NCI-H1436 (cell line): ENCODE measurements at regions not wholly inside any gene's neighbourhood (a gene's known extent, or its start where the extent isn't known, plus 50 kb on each side); places are given as distances from the start of the nearest gene placed in this dataset.
A peak's percentile ranks its signal among the peaks of the same experiment; 100 is the strongest.
"Not testable (repeated sequence)": the region's sequence is repeated elsewhere in the genome, so short reads cannot be mapped to it uniquely, and the experiment has no call there.

Experiments used
- DNase-seq: peaks from one replicate; lab custom pipeline; 2025; lab: John Stamatoyannopoulos, UW

GRCh38 chr5:125478599-125478998, 732.2 kb upstream of the ZNF608 start:
- no peak for DNase-seq

- DNase-seq, result no peak
These were observed 734.5 kb upstream of the ZNF608 start for GRCh38 chr5:125480911-125481310.

- peak; percentile 50 for DNase-seq
These were observed 735.3 kb upstream of the ZNF608 start for GRCh38 chr5:125481506-125482465.

- no peak for DNase-seq
These were observed 737.2 kb upstream of the ZNF608 start for GRCh38 chr5:125483609-125484008.

GRCh38 chr5:125484272-125484741, 737.9 kb upstream of the ZNF608 start:
- no peak for DNase-seq

- DNase-seq, result peak; percentile 92
These were observed 738.6 kb upstream of the ZNF608 start for GRCh38 chr5:125484742-125485641.

- no peak for DNase-seq
These were observed 739.3 kb upstream of the ZNF608 start for GRCh38 chr5:125485771-125486170.

- no peak for DNase-seq
These were observed 740.2 kb upstream of the ZNF608 start for GRCh38 chr5:125486634-125487033.

- no peak for DNase-seq
These were observed 740.8 kb upstream of the ZNF608 start for GRCh38 chr5:125487231-125487630.

GRCh38 chr5:125487652-125488051, 741.2 kb upstream of the ZNF608 start:
- not testable (repeated sequence) for DNase-seq

- no peak for DNase-seq
These were observed 742.7 kb upstream of the ZNF608 start for GRCh38 chr5:125489146-125489545.

GRCh38 chr5:125491986-125492492, 745.6 kb upstream of the ZNF608 start:
- DNase-seq, result no peak

GRCh38 chr5:125492977-125493376, 746.5 kb upstream of the ZNF608 start:
- DNase-seq, result no peak

GRCh38 chr5:125496393-125496792, 750.0 kb upstream of the ZNF608 start:
- no peak for DNase-seq

- DNase-seq, result no peak
These were observed 751.2 kb upstream of the ZNF608 start for GRCh38 chr5:125497651-125498050.

GRCh38 chr5:125499636-125500332, 753.3 kb upstream of the ZNF608 start:
- peak; percentile 36 for DNase-seq

GRCh38 chr5:125501396-125501795, 755.0 kb upstream of the ZNF608 start:
- DNase-seq, result no peak

GRCh38 chr5:125503946-125504345, 757.5 kb upstream of the ZNF608 start:
- DNase-seq, result no peak

- DNase-seq, result no peak
These were observed 758.7 kb upstream of the ZNF608 start for GRCh38 chr5:125505115-125505514.

- DNase-seq, result no peak
These were observed 759.7 kb upstream of the ZNF608 start for GRCh38 chr5:125506124-125506523.

- DNase-seq, result no peak
These were observed 761.8 kb upstream of the ZNF608 start for GRCh38 chr5:125508225-125508624.

GRCh38 chr5:125510651-125511050, 764.2 kb upstream of the ZNF608 start:
- no peak for DNase-seq
